MM.1S (cell line): ENCODE measurements at regions not wholly inside any gene's neighbourhood (a gene's known extent, or its start where the extent isn't known, plus 50 kb on each side); places are given as distances from the start of the nearest gene placed in this dataset.

Source experiments
- CTCF ChIP-seq: fragments of 300-600 bp; sonication (generic); IDR thresholded peaks from 2 replicates; pipeline ENCODE4 v1.5.1; 2016; ENCODE audit warnings: antibody characterized with exemption, low read length, mixed read lengths
- EZH2 ChIP-seq: fragments of 300-600 bp; sonication (generic); optimal IDR thresholded peaks from 2 replicates; pipeline ENCODE3; 2017; ENCODE audit warnings: low read depth, mild to moderate bottlenecking, antibody characterized with exemption, low read length, mixed read lengths
- EZH2phosphoT487 ChIP-seq: fragments of 300-600 bp; sonication (generic); IDR thresholded peaks from 2 replicates; pipeline ENCODE4 v1.6.1; 2018; ENCODE audit warnings: antibody characterized with exemption, low read length

- TF ChIP-seq CTCF (no peak), EZH2 (no peak), EZH2phosphoT487 (no peak)
These were observed 208.8 kb downstream of the COG6 start for GRCh38 chr13:39864221-39864620.
